ENCODE measurements at regions not wholly inside any gene's neighbourhood (a gene's known extent, or its start where the extent isn't known, plus 50 kb on each side); places are given as distances from the start of the nearest gene placed in this dataset.

DNA sequence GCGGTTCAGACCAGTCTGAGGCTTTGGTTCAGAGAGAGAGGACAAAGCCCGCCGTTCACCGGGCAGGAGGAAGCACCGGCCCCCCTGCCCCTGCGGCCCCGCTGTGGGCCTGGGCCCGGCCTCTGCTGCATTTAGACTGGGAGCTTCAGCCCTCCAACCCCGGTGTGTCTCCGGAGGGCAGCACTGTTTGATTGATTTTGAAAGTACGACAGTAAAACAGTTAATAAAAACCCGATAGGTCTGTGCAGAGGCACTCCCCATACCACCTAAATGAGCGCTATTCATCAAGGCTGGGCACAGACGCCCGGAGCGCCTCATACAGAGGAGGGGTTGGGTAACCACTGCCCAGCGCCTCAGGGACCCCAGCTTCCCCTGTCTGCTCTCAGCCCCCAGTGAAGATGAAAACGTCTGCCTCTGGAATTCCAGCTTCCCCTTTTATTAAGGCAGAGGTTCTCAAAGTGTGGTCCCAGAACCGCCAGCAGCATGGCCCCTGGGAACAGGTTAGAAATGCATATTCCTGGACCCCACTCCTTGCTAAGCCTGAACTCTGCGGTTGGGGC, 256.7 kb upstream of the TLE3 start:
- no peak for TF ChIP-seq POLR2A (IDR thresholded peaks at IDR 0.05)
- TF ChIP-seq, protein P1, sequence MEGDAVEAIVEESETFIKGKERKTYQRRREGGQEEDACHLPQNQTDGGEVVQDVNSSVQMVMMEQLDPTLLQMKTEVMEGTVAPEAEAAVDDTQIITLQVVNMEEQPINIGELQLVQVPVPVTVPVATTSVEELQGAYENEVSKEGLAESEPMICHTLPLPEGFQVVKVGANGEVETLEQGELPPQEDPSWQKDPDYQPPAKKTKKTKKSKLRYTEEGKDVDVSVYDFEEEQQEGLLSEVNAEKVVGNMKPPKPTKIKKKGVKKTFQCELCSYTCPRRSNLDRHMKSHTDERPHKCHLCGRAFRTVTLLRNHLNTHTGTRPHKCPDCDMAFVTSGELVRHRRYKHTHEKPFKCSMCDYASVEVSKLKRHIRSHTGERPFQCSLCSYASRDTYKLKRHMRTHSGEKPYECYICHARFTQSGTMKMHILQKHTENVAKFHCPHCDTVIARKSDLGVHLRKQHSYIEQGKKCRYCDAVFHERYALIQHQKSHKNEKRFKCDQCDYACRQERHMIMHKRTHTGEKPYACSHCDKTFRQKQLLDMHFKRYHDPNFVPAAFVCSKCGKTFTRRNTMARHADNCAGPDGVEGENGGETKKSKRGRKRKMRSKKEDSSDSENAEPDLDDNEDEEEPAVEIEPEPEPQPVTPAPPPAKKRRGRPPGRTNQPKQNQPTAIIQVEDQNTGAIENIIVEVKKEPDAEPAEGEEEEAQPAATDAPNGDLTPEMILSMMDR (IDR thresholded peaks at IDR 0.05), result no peak

All from heart left ventricle (tissue), 13 donors.